ENCODE measurements at regions not wholly inside any gene's neighbourhood (a gene's known extent, or its start where the extent isn't known, plus 50 kb on each side); places are given as distances from the start of the nearest gene placed in this dataset.

DNA sequence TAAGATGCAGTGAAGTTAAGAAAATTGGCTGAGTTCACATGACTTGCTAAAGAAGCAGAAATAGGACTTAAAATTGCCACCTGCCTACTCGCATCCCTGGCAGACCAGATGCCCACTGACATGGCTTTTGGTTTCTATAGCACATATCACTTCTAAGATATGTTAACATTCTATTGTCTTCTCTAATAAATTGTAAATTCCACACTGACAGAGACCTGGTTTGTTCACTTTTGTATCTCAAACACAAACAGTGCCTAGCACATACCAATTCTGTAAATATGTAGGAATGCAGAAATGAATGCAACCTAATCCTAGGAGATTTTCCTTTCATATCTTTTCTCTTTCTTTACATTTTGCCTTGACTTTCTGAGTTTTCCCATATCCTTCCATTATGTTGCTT is 1047.6 kb downstream of the AACS start:
- ATAC-seq: no peak
- H3K36me3 Mint-ChIP-seq (ENCODE audit: low read depth): no peaks in the 10 kb centered on the region

DNA sequence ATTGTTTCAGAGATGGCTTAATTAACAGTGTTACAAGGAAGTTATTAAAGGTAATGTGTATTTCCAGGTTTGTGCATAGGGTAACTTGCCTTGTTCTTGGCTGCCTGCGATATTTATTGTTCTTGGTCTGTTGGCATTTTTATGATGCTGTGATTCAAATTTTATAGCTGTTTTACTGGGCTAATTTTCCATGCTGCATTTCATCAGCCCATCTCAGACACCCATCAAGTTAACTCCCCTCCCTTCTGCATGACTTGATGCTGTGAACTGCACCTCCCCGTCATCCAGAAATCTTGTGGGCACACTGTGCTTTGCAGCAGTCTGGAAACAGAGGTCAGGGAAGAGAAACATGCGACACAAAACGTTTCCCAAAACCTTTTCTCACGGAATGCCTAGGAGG is 1049.2 kb downstream of the AACS start:
- CTCF ChIA-PET: no interaction called here
- TF ChIP-seq, protein P1, sequence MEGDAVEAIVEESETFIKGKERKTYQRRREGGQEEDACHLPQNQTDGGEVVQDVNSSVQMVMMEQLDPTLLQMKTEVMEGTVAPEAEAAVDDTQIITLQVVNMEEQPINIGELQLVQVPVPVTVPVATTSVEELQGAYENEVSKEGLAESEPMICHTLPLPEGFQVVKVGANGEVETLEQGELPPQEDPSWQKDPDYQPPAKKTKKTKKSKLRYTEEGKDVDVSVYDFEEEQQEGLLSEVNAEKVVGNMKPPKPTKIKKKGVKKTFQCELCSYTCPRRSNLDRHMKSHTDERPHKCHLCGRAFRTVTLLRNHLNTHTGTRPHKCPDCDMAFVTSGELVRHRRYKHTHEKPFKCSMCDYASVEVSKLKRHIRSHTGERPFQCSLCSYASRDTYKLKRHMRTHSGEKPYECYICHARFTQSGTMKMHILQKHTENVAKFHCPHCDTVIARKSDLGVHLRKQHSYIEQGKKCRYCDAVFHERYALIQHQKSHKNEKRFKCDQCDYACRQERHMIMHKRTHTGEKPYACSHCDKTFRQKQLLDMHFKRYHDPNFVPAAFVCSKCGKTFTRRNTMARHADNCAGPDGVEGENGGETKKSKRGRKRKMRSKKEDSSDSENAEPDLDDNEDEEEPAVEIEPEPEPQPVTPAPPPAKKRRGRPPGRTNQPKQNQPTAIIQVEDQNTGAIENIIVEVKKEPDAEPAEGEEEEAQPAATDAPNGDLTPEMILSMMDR (IDR thresholded peaks at IDR 0.05): no peak
- no peak for DNase-seq
- POLR2A ChIA-PET: no interaction called here
- H3K27me3 Mint-ChIP-seq: no peaks in the 10 kb centered on the region
- H3K4me3 Mint-ChIP-seq: no peak overlapping the region
- H3K36me3 Mint-ChIP-seq (ENCODE audit: low read depth): no peaks in the 10 kb centered on the region
- no peak for ATAC-seq
- no peak overlapping the region for H3K27ac Mint-ChIP-seq
- peaks cover 1% of the 10 kb centered on the region for H3K9me3 Mint-ChIP-seq
- H3K4me1 Mint-ChIP-seq (ENCODE audit: low read depth): no peaks in the 10 kb centered on the region
- intact Hi-C loops (cut with micrococcal nuclease): no loop called here

More for the DNA sequence above, 1047.6 kb downstream of the AACS start:
- intact Hi-C loops (cut with micrococcal nuclease): no loop called here
- POLR2A ChIA-PET: no interaction called here
- Mint-ChIP-seq H3K9me3 (peaks cover 1% of the 10 kb centered on the region), H3K27me3 (no peaks in the 10 kb centered on the region), H3K4me3 (no peak overlapping the region), H3K4me1 (ENCODE audit: low read depth) (no peaks in the 10 kb centered on the region), H3K27ac (no peak overlapping the region)
- DNase-seq: no peak
- TF ChIP-seq, protein P1 (IDR thresholded peaks at IDR 0.05): no peak
- CTCF ChIA-PET: no interaction called here

DNA sequence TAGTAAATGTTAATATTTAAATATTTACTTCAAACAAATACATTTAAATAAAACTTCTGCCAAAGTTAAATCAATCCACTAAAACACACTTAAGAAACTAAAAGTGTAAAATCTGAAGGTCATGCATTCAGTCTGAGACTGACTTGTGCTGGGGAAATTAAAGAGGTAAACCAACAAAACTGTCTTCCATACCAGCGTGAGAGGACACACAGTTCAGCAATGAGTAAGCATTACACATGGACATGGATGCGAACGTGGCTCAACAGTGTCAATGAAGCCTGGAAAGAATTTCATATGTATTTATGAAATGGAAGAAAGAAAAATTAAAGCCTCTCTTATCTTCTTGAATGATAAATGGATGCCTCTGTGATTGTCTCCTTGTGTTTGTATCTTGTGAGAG is 1052.3 kb downstream of the AACS start:
- Mint-ChIP-seq H3K27ac (no peak overlapping the region), H3K36me3 (ENCODE audit: low read depth) (no peaks in the 10 kb centered on the region), H3K9me3 (no peaks in the 10 kb centered on the region), H3K4me1 (ENCODE audit: low read depth) (no peaks in the 10 kb centered on the region), H3K4me3 (no peak overlapping the region), H3K27me3 (peaks cover 2% of the 10 kb centered on the region)
- ATAC-seq (no peak), DNase-seq (no peak)
- intact Hi-C loops (cut with micrococcal nuclease): no loop called here
- ChIA-PET CTCF (no interaction called here), POLR2A (no interaction called here)
- TF ChIP-seq, protein P1 (IDR thresholded peaks at IDR 0.05): no peak

DNA sequence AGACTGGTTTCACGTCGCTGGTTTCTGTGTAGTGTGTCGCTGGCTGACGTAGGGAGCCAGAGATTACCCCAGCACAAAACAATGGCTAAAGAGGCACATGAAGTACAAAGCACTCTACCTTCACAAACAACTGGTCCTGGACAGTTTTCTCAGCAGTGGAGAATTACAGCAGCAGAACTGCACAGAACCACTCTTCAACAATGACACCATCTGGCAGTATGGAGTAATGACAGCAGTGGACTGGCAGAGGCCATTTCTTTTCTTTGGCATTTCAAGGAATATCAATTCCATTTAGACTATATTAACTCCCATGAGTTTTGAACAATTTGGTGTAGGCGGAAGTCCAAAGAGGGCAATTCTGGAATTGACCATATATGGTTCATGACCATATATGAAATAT is 1074.1 kb downstream of the AACS start:
- intact Hi-C loops (cut with micrococcal nuclease): no loop called here
- Mint-ChIP-seq H3K27ac (no peak overlapping the region), H3K27me3 (no peaks in the 10 kb centered on the region), H3K4me3 (no peak overlapping the region), H3K4me1 (ENCODE audit: low read depth) (no peaks in the 10 kb centered on the region), H3K9me3 (peaks cover 32% of the 10 kb centered on the region), H3K36me3 (ENCODE audit: low read depth) (no peaks in the 10 kb centered on the region)
- CTCF ChIA-PET: no interaction called here
- POLR2A ChIA-PET: no interaction called here
- TF ChIP-seq, protein P1 (IDR thresholded peaks at IDR 0.05): peak; percentile 21
- DNase-seq (no peak), ATAC-seq (no peak)

DNA sequence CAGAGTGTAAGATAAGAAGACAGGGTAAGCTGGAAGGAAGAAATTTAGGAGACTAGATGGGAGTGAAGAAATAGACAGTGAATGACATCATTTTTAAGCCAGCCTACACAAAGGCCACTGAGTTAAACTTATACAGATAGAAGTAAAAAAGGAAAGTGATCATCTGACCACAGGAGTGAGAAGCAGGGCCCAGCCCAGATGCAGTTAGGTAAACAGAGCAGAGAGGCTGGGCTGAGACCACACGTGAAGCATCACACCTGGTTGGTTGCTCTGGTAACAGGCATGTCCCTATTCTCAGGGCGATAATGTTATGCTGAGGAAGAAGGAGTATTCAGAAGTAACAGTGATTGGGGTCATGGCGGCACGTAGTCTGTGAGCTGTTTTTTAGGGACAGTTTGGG is 1079.4 kb downstream of the AACS start:
- Mint-ChIP-seq H3K4me3 (no peak overlapping the region), H3K4me1 (ENCODE audit: low read depth) (no peaks in the 10 kb centered on the region), H3K27me3 (no peaks in the 10 kb centered on the region), H3K9me3 (peaks cover 10% of the 10 kb centered on the region), H3K36me3 (ENCODE audit: low read depth) (no peaks in the 10 kb centered on the region), H3K27ac (no peak overlapping the region)
- intact Hi-C loops (cut with micrococcal nuclease): no loop called here
- no peak for ATAC-seq
- DNase-seq: no peak
- POLR2A ChIA-PET: no interaction called here
- CTCF ChIA-PET: no interaction called here
- TF ChIP-seq, protein P1 (IDR thresholded peaks at IDR 0.05): no peak
